Activated CD4-positive, alpha-beta T cell treated with anti-CD3 and anti-CD28 coated beads for 48 hours (primary cell): ENCODE measurements at regions not wholly inside any gene's neighbourhood (a gene's known extent, or its start where the extent isn't known, plus 50 kb on each side); places are given as distances from the start of the nearest gene placed in this dataset.
"Not testable (repeated sequence)": the region's sequence is repeated elsewhere in the genome, so short reads cannot be mapped to it uniquely, and the experiment has no call there.

Experiments
- DNase-seq: peaks from one replicate; pipeline ENCODE4 v3.0.0-alpha.2; 2020

DNA sequence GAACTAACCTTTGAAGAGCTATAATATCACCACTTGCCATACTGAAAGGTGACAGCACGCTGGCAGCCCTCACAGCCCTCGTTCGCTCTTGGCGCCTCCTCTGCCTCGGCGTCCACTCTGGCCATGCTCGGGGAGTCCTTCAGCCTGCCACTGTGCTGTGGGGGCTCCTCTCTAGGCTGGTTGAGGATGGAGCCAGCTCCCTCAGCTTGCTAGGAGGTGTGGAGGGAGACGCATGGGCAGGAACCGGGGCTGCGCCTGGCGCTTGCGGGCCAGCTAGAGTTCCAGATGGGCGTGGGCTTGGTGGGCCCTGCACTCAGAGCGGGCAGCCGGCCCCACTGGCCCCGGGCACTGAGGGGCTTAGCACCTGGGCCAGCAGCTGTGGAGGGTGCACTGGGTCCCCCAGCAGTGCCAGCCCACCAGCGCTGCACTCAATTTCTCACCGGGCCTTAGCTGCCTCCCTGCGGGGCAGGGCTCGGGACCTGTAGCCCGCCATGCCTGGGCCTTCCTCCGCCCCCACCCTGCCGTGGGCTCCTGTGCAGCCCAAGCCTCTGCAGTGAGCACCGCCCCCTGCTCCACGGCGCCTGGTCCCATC, 329.7 kb downstream of the LMBRD1 start:
- no peak for DNase-seq

GRCh38 chr6:69465866-69466265, 330.9 kb downstream of the LMBRD1 start:
- DNase-seq: no peak

- no peak for DNase-seq
Measured at GRCh38 chr6:69456086-69456485, 340.7 kb downstream of the LMBRD1 start.

- DNase-seq: not testable (repeated sequence)
Measured at GRCh38 chr6:69454619-69455018, 342.2 kb downstream of the LMBRD1 start.

DNA sequence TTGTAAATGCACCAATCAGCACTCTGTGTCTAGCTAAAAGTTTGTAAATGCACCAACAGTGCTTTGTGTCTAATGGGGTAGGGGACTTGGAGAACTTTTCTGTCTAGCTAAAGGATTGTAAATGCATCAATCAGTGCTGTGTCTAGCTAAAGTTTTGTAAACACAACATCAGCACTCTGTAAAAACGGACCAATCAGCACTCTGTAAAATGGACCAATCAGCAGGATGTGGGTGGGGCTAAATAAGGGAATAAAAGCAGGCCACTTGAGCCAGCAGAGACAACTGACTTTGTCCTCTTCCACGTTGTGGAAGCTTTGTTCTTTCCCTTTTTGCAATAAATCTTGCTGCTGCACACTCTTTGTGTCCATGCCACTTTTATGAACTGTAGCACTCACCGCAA, 346.3 kb downstream of the LMBRD1 start:
- DNase-seq: not testable (repeated sequence)

DNA sequence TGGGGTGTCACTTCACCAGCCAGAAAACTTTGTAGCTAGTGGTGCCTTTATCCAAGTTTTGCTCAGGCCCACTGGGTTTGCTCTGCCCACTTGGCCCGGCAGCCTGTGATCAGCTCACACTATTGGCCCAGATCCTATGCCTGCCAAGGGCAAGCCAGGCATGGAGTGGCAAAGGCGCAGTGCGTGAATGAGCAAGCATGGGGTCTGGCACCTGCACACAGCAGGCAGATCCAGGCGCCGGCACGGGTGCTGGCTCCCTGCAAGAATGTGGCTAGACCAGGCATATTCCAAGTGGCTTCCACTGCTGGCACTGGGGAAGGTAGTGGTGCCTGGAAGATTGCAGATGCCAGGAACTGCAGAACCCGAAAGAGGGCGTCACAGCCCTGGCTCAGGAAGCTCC, 346.9 kb downstream of the LMBRD1 start:
- no peak for DNase-seq
